PC-9 (cell line): ENCODE measurements at regions not wholly inside any gene's neighbourhood (a gene's known extent, or its start where the extent isn't known, plus 50 kb on each side); places are given as distances from the start of the nearest gene placed in this dataset.

Experiments used
- CTCF ChIP-seq: fragments of 200-600 bp; sonication (generic); conservative IDR thresholded peaks from 2 replicates; pipeline ENCODE4 v1.6.1; 2017; ENCODE audit warnings: mixed run types, antibody characterized with exemption, mild to moderate bottlenecking, moderate library complexity
- EZH2 ChIP-seq: fragments of 200-600 bp; sonication (generic); IDR thresholded peaks from 2 replicates; pipeline ENCODE4 v1.8.0; 2017; ENCODE audit warnings: antibody characterized with exemption, low read depth

DNA sequence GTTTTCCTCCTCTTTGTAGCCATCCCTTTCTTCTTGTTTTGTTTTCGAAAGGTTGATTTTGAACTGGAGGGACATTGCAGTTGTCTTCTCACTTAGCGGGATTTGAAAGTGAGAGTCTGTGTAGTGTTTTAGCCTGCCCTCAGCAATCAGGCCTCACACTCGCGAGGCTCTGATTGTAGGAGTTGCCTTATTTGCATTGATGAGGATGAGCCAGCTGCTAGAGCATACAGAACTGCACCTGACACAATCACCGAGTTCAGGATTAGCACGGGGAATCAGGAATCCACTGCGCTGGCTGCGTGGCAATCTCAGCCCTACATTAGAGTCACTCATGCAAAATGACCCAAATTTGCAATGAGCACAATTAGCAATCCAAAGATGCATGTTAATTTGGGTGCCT, 122.5 kb upstream of the TMEM161B start:
- TF ChIP-seq CTCF, result no peak
- no peak for TF ChIP-seq EZH2
